Naive B cell (primary cell): ENCODE measurements at regions not wholly inside any gene's neighbourhood (a gene's known extent, or its start where the extent isn't known, plus 50 kb on each side); places are given as distances from the start of the nearest gene placed in this dataset.
"Not testable (repeated sequence)": the region's sequence is repeated elsewhere in the genome, so short reads cannot be mapped to it uniquely, and the experiment has no call there.

Source experiments
- ATAC-seq, 2 donors: fragments of 150-1000 bp; cut with Tn5 transposase; 2 replicates each; pipeline ENCODE4 v1.10.0; 2021; ENCODE audit warnings: low read depth in 2 of 2, mild to moderate bottlenecking in 2 of 2, moderate library complexity in 2 of 2
- DNase-seq: peaks from one replicate; pipeline ENCODE4 v3.0.0; 2022
- H3K27ac Mint-ChIP-seq, 6 donors: one replicate each; pipeline ENCODE4 v1.8.0; 2020 to 2022; ENCODE audit warnings: mild to moderate bottlenecking in 6 of 6, mixed read lengths in 6 of 6, moderate library complexity in 5 of 6, inconsistent platforms in 2 of 6
- H3K27me3 Mint-ChIP-seq, 3 donors: one replicate each; pipeline ENCODE4 v1.8.0; 2021 to 2022; ENCODE audit warnings: mixed read lengths in 3 of 3, mild to moderate bottlenecking in 1 of 3
- H3K36me3 Mint-ChIP-seq, 2 donors: one replicate each; pipeline ENCODE4 v1.8.0; 2020 to 2022; ENCODE audit warnings: mixed read lengths in 2 of 2, inconsistent platforms in 1 of 2, mild to moderate bottlenecking in 1 of 2
- H3K4me1 Mint-ChIP-seq, 3 donors: one replicate each; pipeline ENCODE4 v1.8.0; 2020 to 2022; ENCODE audit warnings: mixed read lengths in 3 of 3, inconsistent platforms in 1 of 3, mild to moderate bottlenecking in 1 of 3, moderate library complexity in 1 of 3
- H3K4me3 Mint-ChIP-seq, 8 donors: one replicate each; pipeline ENCODE4 v1.8.0; 2020 to 2022; ENCODE audit warnings: mild to moderate bottlenecking in 8 of 8, mixed read lengths in 8 of 8, moderate library complexity in 8 of 8, inconsistent platforms in 2 of 8
- H3K9me3 Mint-ChIP-seq, 7 donors: one replicate each; pipeline ENCODE4 v1.8.0; 2020 to 2022; ENCODE audit warnings: mixed read lengths in 7 of 7, mild to moderate bottlenecking in 5 of 7, inconsistent platforms in 2 of 7, moderate library complexity in 1 of 7

DNA sequence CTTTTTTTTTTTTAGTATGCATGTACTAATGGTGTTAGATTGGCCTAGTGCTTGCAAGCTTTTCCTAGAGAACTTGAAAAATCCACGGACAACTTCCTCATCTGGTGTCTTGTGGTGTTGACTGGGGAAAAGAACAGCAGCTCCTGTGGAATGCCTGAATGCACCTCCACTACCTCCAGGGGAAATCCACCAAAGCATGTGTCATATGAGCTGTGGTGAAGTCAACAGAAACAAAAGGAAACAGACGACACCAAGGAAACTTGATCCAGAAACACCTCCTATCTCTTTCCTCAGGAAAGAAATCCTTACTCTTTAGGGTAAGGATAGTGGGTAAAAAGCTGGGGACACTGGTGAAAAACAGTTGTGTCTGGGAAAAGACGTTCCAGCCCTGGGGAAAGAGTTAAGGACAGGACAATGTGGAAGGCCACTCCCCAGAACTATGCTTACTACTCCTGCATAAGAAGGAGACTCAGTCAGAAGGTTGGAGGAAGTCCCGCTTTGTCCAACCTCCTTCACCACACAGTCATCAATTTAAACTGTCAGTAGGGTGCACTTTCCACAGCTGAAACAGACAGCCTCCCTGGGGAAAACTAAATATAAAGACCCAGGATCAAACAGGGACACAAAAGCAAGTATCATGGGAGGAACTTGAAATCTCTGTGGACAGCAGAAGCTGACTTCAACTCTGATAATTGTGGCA is 468.8 kb downstream of the TMEM121 start:
- ATAC-seq, DNase-seq, H3K36me3 Mint-ChIP-seq, H3K4me3 Mint-ChIP-seq, H3K9me3 Mint-ChIP-seq, H3K27me3 Mint-ChIP-seq, H3K27ac Mint-ChIP-seq: not testable (repeated sequence)
- peaks cover 6 to 12% (median 7%) of the 10 kb centered on the region in 3 donors for H3K4me1 Mint-ChIP-seq

DNA sequence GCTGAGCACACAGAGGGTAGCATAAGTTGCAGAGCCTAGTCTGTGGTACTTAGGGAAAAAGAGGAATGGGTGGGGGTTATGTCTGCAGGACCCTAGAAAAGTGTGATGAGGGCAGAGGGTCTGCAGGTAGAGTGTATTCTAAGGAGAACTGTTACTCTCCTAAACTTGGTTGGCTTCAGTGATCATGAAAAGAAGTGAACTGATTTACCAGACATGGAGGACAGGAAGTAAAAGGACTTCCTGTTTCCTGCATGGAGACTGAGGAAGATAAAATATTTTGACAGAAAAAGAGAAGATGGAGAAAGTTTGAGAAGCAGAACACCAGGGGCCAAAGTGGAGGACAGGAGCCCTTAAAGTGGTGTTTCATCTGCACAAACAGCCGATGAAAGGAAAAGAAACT is 472.2 kb downstream of the TMEM121 start:
- H3K4me3 Mint-ChIP-seq = peak overlapping the region in 6 of 8 donors; percentile 3 to 78 (median 60)
- H3K27me3 Mint-ChIP-seq, H3K9me3 Mint-ChIP-seq, DNase-seq, H3K36me3 Mint-ChIP-seq, ATAC-seq: not testable (repeated sequence)
- peak overlapping the region in 4 of 6 donors; percentile 65 to 80 (median 69) for H3K27ac Mint-ChIP-seq
- peaks cover 6 to 12% (median 7%) of the 10 kb centered on the region in 3 donors for H3K4me1 Mint-ChIP-seq

DNA sequence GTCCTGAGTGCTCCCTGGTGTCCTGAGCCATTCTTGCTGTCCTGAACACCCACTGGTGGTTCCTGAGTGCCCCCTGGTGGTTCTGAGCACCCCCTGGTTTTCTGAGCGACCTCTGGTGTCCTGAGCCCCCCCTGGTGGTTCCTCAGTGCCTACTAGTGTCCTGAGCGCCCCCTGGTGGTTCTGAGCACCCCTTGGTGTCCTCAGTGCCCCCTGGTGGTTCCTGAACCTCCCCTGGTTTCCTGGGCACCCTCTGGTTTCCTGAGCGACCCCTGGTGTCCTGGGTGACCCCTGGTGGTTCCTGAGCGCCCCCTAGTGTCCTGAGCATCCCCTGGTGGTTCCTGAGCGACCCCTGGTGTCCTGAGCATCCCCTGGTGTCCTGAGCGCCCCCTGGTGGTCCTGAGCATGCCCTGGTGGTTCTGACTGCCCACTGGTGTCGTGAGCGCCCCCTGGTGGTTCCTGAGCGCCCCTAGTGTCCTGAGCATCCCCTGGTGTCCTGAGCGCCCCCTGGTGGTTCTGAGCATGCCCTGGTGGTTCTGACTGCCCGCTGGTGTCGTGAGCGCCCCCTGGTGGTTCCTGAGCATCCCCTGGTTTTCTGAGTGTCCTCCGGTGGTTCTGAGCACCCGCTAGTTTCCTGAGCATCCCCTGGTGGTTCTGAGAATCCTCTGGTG is 473.1 kb downstream of the TMEM121 start:
- no peaks in the 10 kb centered on the region for H3K36me3 Mint-ChIP-seq
- ATAC-seq = peak; percentile 77
- peak overlapping the region in 3 of 8 donors; percentile 7 to 44 (median 15) for H3K4me3 Mint-ChIP-seq
- DNase-seq = peak; percentile 61
- H3K27me3 Mint-ChIP-seq = no peaks in the 10 kb centered on the region
- peaks cover 0 to 3% (median 0%) of the 10 kb centered on the region in 7 donors for H3K9me3 Mint-ChIP-seq
- H3K4me1 Mint-ChIP-seq = peaks cover 6 to 12% (median 7%) of the 10 kb centered on the region in 3 donors
- peak overlapping the region in 3 of 6 donors; percentile 34 to 71 (median 53) for H3K27ac Mint-ChIP-seq

DNA sequence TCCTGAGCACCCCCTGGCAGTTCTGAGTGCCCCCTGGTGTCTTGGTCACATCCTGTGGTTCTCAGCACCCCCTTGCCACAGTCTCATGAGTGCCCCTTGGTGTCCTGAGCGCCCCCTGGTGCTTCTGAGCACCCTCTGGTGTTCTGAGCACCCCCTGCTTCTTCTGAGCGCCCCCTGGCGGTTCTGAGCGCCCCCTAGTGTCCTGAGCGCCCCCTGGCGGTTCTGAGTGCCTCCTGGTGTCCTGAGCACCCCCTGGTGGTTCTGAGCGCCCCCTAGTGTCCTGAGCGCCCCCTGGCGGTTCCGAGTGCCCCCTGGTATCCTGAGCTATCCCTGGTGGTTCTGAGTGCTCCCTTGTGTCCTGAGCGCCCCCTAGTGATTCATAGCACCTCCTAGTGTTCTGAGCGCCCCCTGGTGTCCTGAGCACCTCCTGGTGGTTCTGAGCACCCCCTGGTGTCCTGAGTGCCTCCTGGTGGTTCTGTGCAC is 473.7 kb downstream of the TMEM121 start:
- ATAC-seq = peak; percentile 5 to 10

DNA sequence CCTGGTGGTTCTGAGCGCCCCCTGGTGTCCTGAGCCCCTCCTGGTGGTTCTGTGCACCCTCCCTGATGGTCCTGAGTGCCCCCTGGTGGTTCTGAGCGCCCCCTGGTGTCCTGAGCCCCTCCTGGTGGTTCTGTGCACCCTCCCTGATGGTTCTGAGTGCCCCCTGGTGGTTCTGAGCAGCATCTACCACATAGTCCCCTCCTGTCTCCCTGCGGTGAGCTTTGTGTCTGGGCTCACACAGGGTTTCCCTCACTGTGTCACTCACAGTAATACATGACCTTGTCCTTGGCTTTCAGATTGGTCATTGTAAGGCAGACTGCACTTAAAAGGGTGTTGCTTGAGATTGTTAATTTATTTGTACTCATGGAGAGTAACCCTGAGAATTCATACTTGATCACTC is 474.9 kb downstream of the TMEM121 start:
- H3K4me3 Mint-ChIP-seq = peak overlapping the region in 1 of 8 donors; percentile 20
- not testable (repeated sequence) for H3K9me3 Mint-ChIP-seq, ATAC-seq, DNase-seq, H3K27me3 Mint-ChIP-seq, H3K36me3 Mint-ChIP-seq
- peaks cover 10 to 24% (median 12%) of the 10 kb centered on the region in 3 donors for H3K4me1 Mint-ChIP-seq
- H3K27ac Mint-ChIP-seq = peak overlapping the region in 1 of 6 donors; percentile 51

More for the DNA sequence above, 473.7 kb downstream of the TMEM121 start:
- not testable (repeated sequence) for H3K36me3 Mint-ChIP-seq, H3K27me3 Mint-ChIP-seq, H3K9me3 Mint-ChIP-seq, DNase-seq
- Mint-ChIP-seq H3K4me3 (peak overlapping the region in 1 of 8 donors; percentile 7), H3K27ac (peak overlapping the region in 1 of 6 donors; percentile 71), H3K4me1 (peaks cover 8 to 15% (median 9%) of the 10 kb centered on the region in 3 donors)

DNA sequence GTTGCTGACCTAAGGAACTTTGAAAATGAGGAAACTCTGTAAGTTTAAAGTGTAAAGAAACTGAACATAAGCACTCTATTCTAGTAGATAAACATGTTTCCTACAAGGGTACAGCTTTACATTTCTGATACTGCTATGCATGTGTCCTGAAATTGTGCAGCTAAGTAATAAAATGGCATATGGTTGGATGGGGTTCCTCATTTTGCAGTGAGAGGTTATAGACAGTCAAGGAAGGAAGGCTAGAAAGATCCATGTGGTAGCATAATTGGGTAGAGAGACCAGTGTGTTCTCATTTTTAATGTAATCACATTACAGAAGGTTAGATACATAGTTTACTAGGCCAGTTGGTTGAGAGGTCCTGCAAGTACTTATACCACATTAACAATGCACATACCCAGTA is 477.0 kb downstream of the TMEM121 start:
- peaks cover 9 to 22% (median 10%) of the 10 kb centered on the region in 3 donors for H3K4me1 Mint-ChIP-seq
- peak overlapping the region in 1 of 6 donors; percentile 81 for H3K27ac Mint-ChIP-seq
- ATAC-seq (no peak), DNase-seq (no peak)
- no peak overlapping the region for H3K4me3 Mint-ChIP-seq
- peaks cover 0 to 3% (median 0%) of the 10 kb centered on the region in 7 donors for H3K9me3 Mint-ChIP-seq
- H3K36me3 Mint-ChIP-seq = no peaks in the 10 kb centered on the region
- no peaks in the 10 kb centered on the region for H3K27me3 Mint-ChIP-seq

DNA sequence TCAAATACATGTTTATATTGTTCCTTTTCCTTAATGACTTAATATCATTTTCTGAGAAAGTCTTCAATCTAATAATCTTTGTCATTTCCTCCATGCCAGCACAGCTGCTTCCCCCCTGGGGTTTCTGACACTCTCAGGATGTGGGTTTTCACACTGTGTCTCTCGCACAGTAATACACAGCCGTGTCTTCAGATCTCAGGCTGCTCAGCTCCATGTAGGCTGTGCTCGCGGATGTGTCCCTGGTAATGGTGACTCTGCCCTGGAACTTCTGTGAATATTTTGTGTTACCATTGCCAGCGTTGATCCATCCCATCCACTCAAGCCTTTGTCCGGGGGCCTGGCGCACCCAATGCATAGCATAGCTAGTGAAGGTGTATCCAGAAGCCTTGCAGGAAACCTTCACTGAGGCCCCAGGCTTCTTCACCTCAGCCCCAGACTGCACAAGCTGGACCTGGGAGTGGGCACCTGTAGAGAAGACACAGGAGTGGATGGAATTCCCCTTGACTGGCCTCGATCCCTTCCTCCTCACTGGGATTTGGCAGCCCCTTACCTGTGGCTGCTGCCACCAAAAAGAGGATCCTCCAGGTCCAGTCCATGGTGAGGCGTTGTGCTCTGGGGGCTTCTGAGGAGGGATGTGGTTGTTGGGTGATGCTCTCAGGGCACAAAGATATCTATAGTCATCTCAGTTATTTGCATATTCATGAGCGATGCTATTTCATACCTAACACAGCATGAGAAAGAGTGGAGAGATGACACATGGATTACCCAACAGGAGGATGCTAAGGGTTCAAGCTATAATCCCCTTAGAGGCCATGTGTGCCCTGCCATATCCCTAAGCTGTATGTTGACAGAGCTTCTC is 478.8 kb downstream of the TMEM121 start:
- H3K9me3 Mint-ChIP-seq, H3K36me3 Mint-ChIP-seq, H3K27me3 Mint-ChIP-seq: not testable (repeated sequence)
- Mint-ChIP-seq H3K4me1 (peaks cover 4 to 12% (median 5%) of the 10 kb centered on the region in 3 donors), H3K27ac (peak overlapping the region; percentile 41 to 84 (median 70)), H3K4me3 (peak overlapping the region; percentile 73 to 89 (median 81))
- DNase-seq (peak; percentile 44), ATAC-seq (peak; percentile 80 to 84)

DNA sequence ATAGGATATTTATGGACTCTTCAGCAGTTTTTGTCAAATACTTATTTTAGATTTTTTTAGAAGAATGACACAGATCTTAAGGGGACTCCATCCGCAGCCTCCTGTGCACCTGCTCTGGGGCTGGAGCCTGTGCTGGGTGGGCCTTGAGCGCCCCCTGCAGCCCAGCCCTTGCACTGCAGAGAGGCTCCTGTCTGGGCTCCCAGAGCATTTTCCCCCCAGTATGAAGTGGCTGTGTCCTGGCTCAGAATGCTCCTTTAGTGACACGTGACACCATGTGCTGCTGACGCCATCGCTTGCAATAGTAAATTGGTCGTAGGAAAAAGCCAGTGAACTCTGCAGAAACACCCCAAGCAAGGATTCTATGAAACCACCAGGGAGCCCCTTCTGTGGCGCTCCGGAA is 479.7 kb downstream of the TMEM121 start:
- Mint-ChIP-seq H3K4me3 (peak overlapping the region in 6 of 8 donors; percentile 32 to 74 (median 68)), H3K27ac (peak overlapping the region in 2 of 6 donors; percentile 30 to 85), H3K4me1 (peaks cover 4 to 12% (median 5%) of the 10 kb centered on the region in 3 donors)
- peak; percentile 38 for DNase-seq
- not testable (repeated sequence) for H3K36me3 Mint-ChIP-seq, H3K27me3 Mint-ChIP-seq, H3K9me3 Mint-ChIP-seq
- ATAC-seq = peak; percentile 56 to 62

DNA sequence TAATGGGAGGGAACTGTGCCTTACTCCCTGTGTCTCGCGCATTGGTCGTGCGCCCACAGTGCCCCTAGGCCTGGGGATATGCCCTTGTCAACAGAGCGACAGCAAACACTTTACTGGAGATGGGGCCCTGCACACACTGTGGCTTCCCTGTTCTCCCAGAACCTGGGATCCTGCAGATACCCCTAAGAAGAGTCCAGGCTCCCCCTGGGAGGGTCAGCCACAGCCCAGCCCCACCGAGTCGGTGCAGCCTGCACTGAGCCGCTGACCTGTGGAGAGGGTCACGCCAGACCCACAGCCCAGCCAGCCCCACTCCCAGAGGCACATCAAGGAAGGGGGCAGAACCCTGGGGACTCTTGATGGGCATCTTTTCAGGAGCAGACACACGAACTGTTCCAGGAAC is 480.3 kb downstream of the TMEM121 start:
- not testable (repeated sequence) for H3K36me3 Mint-ChIP-seq, H3K27ac Mint-ChIP-seq, H3K27me3 Mint-ChIP-seq, H3K4me3 Mint-ChIP-seq, H3K9me3 Mint-ChIP-seq, DNase-seq, ATAC-seq
- H3K4me1 Mint-ChIP-seq = peaks cover 4 to 14% (median 5%) of the 10 kb centered on the region in 3 donors

DNA sequence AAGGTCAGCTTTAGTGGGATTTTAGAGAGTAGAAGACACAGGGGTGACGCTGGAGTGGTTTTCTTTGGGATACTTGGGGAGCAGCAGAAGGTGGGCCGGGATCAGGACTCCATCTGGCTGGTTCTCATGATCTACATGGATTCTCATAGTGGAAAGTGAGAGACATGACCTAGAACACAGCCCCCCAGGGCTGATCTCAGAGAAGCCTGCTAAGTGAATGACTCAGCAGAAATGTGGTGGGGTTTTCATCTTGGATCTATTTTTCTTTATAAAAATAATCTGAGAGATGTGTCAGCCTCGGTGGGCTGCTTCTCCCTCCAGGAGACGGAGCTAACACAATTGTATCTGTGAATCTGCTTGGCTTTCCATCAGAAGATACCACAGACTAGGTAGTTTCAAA is 484.4 kb downstream of the TMEM121 start:
- H3K4me1 Mint-ChIP-seq = peaks cover 0 to 7% (median 0%) of the 10 kb centered on the region in 3 donors
- ATAC-seq (no peak), DNase-seq (no peak)
- H3K27me3 Mint-ChIP-seq = peaks cover 0 to 6% (median 0%) of the 10 kb centered on the region in 3 donors
- no peak overlapping the region for H3K4me3 Mint-ChIP-seq
- no peaks in the 10 kb centered on the region for H3K9me3 Mint-ChIP-seq
- H3K36me3 Mint-ChIP-seq = no peaks in the 10 kb centered on the region
- no peak overlapping the region for H3K27ac Mint-ChIP-seq

DNA sequence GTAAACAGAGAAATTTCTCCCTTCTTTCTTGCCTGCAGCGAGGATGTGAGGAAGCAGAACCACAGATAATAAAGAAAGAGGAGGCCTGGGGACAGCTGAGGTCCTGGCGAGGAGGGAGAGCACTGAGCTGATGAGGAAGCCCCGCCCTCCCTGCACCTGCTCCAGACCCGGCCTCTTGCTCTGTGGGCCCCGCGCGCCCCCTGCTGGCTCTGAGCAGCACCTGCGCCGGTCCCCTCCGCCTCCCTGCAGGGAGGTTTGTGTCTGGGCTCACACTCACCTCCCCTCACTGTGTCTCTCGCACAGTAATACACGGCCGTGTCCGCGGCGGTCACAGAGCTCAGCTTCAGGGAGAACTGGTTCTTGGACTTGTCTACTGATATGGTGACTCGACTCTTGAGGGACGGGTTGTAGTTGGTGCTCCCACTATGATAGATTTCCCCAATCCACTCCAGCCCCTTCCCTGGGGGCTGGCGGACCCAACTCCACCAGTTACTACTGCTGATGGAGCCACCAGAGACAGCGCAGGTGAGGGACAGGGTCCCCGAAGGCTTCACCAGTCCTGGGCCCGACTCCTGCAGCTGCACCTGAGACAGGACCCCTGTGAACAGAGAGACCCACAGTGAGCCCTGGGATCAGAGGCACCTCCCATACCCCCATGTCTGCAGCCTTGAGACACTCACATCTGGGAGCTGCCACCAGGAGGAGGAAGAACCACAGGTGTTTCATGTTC is 485.4 kb downstream of the TMEM121 start:
- H3K4me3 Mint-ChIP-seq = peak overlapping the region in 4 of 8 donors; percentile 30 to 65 (median 36)
- H3K27me3 Mint-ChIP-seq, H3K4me1 Mint-ChIP-seq, H3K9me3 Mint-ChIP-seq, H3K36me3 Mint-ChIP-seq, H3K27ac Mint-ChIP-seq: not testable (repeated sequence)
- DNase-seq (peak; percentile 57), ATAC-seq (peak; percentile 27 to 56)

DNA sequence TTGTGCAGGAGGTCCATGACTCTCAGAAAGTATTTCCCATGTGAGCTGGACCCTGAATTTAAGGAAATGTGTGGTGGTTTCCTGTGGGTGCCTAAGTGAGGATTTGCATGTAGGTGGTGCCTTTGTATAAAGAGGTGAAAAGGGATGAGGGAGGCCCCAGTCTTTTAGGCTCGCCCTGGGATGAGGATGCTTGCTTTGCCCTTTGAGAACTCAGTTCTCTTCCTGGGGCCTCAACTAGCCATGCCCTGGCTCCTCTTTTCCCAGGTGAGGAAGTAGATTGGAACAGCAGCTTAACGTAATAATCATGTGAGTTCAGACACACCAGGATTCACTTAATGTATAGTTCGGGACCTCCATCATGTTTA is 486.0 kb downstream of the TMEM121 start:
- H3K36me3 Mint-ChIP-seq, DNase-seq, H3K4me1 Mint-ChIP-seq, H3K27me3 Mint-ChIP-seq, ATAC-seq, H3K9me3 Mint-ChIP-seq: not testable (repeated sequence)
- Mint-ChIP-seq H3K4me3 (peak overlapping the region in 3 of 8 donors; percentile 32 to 65 (median 39)), H3K27ac (peak overlapping the region in 1 of 6 donors; percentile 2)
